ENCODE measurements at regions not wholly inside any gene's neighbourhood (a gene's known extent, or its start where the extent isn't known, plus 50 kb on each side); places are given as distances from the start of the nearest gene placed in this dataset.

DNA sequence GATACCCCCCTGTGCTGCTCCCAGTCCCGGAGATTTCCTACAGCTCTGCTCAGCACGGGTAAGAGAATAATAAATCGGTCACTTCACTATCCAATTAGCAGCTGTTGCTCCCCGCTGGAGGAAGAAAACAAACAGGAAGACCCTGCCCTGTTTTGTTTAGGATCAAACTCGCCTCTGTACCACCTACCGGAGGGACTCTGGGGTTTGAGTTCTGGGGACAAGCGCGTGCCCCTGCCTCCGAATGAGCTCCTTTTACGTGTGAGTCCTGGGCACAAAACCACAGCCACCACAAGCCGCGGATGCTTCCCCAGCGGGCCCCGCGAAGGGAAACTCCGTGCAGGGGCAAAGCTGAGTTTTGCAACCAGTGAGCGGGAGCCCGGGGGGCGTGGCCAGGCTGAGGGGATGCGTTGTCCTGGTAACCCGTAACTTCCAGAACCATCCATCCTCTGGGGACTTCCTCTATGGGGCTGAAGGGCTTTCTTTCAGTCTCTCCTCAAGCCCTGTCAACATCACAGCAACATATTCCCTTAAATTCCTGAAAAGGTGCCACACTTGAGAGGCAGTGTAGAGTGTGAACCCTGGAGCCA, 315.7 kb upstream of the PROK2 start:
- TF ChIP-seq JUNB (IDR thresholded peaks at IDR 0.05) (no peak), RAD21 (conservative IDR thresholded peaks at IDR 0.05 in 1 of 2, IDR thresholded peaks at IDR 0.05 in 1 of 2) (no peak), RCOR1 (IDR thresholded peaks at IDR 0.05; ENCODE audit: low read depth, low read length) (no peak), KDM1A (IDR thresholded peaks at IDR 0.05; ENCODE audit: low read depth) (no peak), JUN (IDR thresholded peaks at IDR 0.05) (no peak), RFX5 (IDR thresholded peaks at IDR 0.05) (no peak), EP300 (IDR thresholded peaks at IDR 0.05) (no peak), MAFK (IDR thresholded peaks at IDR 0.05; ENCODE audit: partially characterized antibody) (no peak), POLR2A (IDR thresholded peaks at IDR 0.05; ENCODE audit: low read length) (no peak)
- TF ChIP-seq, protein P1, sequence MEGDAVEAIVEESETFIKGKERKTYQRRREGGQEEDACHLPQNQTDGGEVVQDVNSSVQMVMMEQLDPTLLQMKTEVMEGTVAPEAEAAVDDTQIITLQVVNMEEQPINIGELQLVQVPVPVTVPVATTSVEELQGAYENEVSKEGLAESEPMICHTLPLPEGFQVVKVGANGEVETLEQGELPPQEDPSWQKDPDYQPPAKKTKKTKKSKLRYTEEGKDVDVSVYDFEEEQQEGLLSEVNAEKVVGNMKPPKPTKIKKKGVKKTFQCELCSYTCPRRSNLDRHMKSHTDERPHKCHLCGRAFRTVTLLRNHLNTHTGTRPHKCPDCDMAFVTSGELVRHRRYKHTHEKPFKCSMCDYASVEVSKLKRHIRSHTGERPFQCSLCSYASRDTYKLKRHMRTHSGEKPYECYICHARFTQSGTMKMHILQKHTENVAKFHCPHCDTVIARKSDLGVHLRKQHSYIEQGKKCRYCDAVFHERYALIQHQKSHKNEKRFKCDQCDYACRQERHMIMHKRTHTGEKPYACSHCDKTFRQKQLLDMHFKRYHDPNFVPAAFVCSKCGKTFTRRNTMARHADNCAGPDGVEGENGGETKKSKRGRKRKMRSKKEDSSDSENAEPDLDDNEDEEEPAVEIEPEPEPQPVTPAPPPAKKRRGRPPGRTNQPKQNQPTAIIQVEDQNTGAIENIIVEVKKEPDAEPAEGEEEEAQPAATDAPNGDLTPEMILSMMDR (IDR thresholded peaks at IDR 0.05): no peak
